ENCODE measurements at regions not wholly inside any gene's neighbourhood (a gene's known extent, or its start where the extent isn't known, plus 50 kb on each side); places are given as distances from the start of the nearest gene placed in this dataset.

GRCh38 chr13:23990455-23990854 is 93.2 kb upstream of the C1QTNF9B start:
- Mint-ChIP-seq H3K36me3 (ENCODE audit: insufficient read depth in 1 of 3, low read depth in 3 of 3) (no peaks in the 10 kb centered on the region), H3K27ac (no peak overlapping the region; a peak in 1 of 7 replicates), H3K4me1 (peaks cover under 1 to 6% of the 10 kb centered on the region in 2 experiments)

More at GRCh38 chr13:23990455-23990854, 93.2 kb upstream of the C1QTNF9B start:
- no peak overlapping the region for H4K91ac ChIP-seq (ENCODE audit: insufficient read length, low read depth, low read length)
- TF ChIP-seq CTCF (conservative IDR thresholded peaks at IDR 0.05): no peak
- no peaks in the 10 kb centered on the region for H4K20me1 ChIP-seq (ENCODE audit: control insufficient read depth, insufficient read depth, insufficient read length)
- H3K23me2 ChIP-seq (ENCODE audit: insufficient read length, low read depth, low read length, poor library complexity, severe bottlenecking): no peaks in the 10 kb centered on the region
- H3K9me3 ChIP-seq (ENCODE audit: control insufficient read depth, low read depth, low read length): no peaks in the 10 kb centered on the region
- no peak overlapping the region for H3K18ac ChIP-seq (ENCODE audit: insufficient read length, low read depth, low read length)
- H3T11ph ChIP-seq (ENCODE audit: low read length): no peak overlapping the region
- no peak overlapping the region for H4K5ac ChIP-seq (ENCODE audit: insufficient read length, low read depth, low read length)
- no peak overlapping the region for H3K56ac ChIP-seq (ENCODE audit: insufficient read length, low read depth, low read length)
- DNase-seq: no peak
- H3K27me3 ChIP-seq (ENCODE audit: insufficient read depth, low read length): no peaks in the 10 kb centered on the region
- no peaks in the 10 kb centered on the region for H3K79me1 ChIP-seq (ENCODE audit: insufficient read depth, low read depth, low read length, poor library complexity, severe bottlenecking)
- no peak overlapping the region for H3K23ac ChIP-seq (ENCODE audit: insufficient read length, low read depth, low read length)
- no peak overlapping the region for H2AFZ ChIP-seq (ENCODE audit: low read length)
- no peak overlapping the region for H2BK12ac ChIP-seq (ENCODE audit: insufficient read length, low read depth, low read length)
- no peak overlapping the region for H3K9ac ChIP-seq (ENCODE audit: extremely low read depth, insufficient read length, low read length)
- no peak overlapping the region for H3K14ac ChIP-seq (ENCODE audit: insufficient read depth, low read length)
- no peak overlapping the region for H3K4me2 ChIP-seq (ENCODE audit: insufficient read depth, insufficient read length, low read length)
- H3K9me3 Mint-ChIP-seq: no peaks in the 10 kb centered on the region
- WGBS (ENCODE audit: extremely low coverage, insufficient read length, low lambda C conversion rate): no CpG with 5 or more reads among the region's 2 CpGs
- no peak overlapping the region for H2BK15ac ChIP-seq (ENCODE audit: low read depth, low read length)
- H4K8ac ChIP-seq (replicated peaks; ENCODE audit: insufficient read length, low read depth, low read length): no peak overlapping the region
- no peak overlapping the region for H2BK120ac ChIP-seq (ENCODE audit: low read depth, low read length, poor library complexity, severe bottlenecking)
- no peak overlapping the region for H3K4ac ChIP-seq (ENCODE audit: low read depth, low read length)
- H2BK20ac ChIP-seq (ENCODE audit: low read depth, low read length, poor library complexity, severe bottlenecking): no peak overlapping the region
- no peaks in the 10 kb centered on the region for H3K4me1 ChIP-seq (ENCODE audit: insufficient read depth, low read length)
- H3K27me3 Mint-ChIP-seq (ENCODE audit: low read depth): peaks cover 8% of the 10 kb centered on the region
- H3K79me2 ChIP-seq (ENCODE audit: insufficient read depth, low read length): no peaks in the 10 kb centered on the region
- no peak overlapping the region for H3K27ac ChIP-seq (ENCODE audit: insufficient read length, low read depth, low read length)
- H2AK5ac ChIP-seq (ENCODE audit: insufficient read length, low read length): no peak overlapping the region
- H3K4me3 Mint-ChIP-seq: no peak overlapping the region
- no peak overlapping the region for H2BK5ac ChIP-seq (ENCODE audit: insufficient read length, low read length)
